HG02973 (cell line): ENCODE measurements at regions not wholly inside any gene's neighbourhood (a gene's known extent, or its start where the extent isn't known, plus 50 kb on each side); places are given as distances from the start of the nearest gene placed in this dataset.
"Not testable (repeated sequence)": the region's sequence is repeated elsewhere in the genome, so short reads cannot be mapped to it uniquely, and the experiment has no call there.

ENCODE experiments used
- ATAC-seq: cut with Tn5 transposase; IDR thresholded peaks from one replicate; pipeline ENCODE4 v1.9.1; 2021; ENCODE audit warnings: moderate library complexity; ENCODE audit not compliant: unreplicated experiment

DNA sequence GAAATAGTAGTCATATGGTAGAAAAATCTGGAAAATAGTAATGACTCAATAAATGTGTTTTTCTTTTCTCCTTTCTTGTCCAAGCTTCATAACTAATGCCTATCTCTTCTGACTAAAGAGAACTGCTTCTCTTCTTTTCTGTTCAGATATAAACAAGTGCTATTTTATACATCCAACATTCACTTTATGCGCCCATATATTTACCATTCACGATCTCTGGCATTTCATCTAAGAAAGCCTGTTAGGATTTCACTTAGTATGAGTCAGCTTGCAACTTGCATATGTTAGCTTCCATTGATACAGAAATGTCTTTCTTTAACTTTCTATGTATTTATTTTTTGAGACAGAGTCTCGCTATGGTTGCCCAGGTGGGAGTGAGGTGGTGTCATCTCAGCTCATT is 224.9 kb downstream of the VAPA start:
- ATAC-seq, result no peak

DNA sequence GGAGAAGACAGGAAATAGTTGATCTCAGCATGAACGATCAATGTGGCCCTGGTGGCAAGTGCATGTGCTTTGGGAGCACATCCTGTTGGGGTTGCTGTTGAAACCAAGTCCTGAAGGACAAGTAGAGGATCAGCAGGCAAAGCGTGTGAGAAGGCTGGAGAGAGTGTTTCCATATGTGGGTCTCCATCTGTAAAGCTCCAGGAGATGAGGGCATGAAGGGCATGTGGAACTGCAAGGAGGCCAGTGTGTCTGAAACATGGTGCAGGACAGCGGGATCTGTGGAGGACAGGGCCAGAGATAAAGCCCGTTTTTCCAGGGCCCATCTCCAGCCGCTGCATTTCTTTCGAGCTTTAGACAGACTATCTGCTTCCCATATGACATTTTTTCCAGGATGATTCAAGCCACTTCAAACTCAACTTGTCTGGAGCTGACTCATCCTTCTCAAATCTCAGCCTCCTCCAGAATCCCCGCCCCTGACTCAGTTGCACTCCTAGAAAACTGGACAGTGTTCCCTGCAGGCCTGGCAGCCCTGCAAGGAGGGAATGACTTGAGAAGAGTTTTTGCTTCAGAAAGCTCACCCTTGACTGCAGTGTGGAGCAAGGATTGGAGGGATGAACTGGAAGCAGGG is 226.1 kb downstream of the VAPA start:
- ATAC-seq, result no peak

DNA sequence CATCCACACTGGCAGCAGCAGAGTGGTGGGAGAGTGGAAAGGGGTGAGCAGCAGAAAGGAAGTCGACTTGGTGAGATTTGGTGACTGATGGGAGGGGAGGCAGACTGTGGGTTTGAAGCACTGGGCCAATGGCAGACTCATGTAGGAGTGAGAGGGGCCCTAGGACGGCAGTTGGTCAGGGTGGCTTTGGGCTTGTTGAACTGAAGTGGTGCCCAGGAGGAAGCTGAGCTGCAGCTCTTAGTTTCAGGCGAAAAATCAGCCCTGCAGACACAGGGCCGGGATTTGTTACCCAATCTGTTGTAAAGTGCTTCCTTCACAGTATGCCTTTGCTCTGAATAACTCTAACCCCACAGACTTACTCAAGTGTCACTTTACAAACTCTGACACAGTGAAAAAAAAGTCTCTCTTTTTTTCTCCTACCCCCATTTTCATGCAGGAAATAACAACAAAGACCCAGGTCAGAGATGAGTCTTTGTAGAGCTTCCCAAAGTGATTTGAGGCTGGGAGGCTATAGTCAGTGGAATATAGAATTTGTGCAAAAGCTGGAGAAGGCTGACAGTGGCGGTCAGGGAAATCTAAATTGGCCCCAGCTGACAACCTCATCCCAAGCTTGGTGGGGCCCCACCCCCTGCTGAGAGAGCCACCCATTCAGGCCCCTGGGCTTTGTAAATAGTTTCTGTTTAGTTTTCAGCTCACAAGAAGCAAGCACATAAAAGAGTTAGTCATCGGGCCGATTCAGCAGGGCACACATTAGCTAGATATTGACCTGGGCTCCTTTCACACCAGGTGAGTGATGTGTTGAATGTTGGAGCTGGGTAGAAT is 226.9 kb downstream of the VAPA start:
- no peak for ATAC-seq

DNA sequence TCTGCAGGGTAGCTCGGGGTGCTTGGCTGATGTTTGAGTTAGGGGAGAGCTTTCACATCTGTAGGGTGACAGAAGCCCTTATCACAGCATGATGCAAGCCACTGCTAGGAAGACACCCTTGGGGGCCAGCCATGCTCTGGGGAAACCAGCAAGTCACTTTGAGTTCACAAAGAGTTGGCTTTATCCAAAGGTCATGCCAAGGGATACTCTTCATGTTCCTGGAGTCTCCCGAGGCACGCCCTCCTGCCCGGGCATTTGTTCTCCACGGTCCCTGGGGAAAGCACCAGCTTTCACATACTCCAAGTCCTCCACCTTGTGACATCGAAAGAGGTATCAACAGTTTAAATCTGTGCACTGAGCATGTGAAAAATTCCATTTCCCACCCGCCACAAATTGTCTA is 227.7 kb downstream of the VAPA start:
- no peak for ATAC-seq

- ATAC-seq, result no peak
Observed at GRCh38 chr18:10142056-10142455, 228.2 kb downstream of the VAPA start.

DNA sequence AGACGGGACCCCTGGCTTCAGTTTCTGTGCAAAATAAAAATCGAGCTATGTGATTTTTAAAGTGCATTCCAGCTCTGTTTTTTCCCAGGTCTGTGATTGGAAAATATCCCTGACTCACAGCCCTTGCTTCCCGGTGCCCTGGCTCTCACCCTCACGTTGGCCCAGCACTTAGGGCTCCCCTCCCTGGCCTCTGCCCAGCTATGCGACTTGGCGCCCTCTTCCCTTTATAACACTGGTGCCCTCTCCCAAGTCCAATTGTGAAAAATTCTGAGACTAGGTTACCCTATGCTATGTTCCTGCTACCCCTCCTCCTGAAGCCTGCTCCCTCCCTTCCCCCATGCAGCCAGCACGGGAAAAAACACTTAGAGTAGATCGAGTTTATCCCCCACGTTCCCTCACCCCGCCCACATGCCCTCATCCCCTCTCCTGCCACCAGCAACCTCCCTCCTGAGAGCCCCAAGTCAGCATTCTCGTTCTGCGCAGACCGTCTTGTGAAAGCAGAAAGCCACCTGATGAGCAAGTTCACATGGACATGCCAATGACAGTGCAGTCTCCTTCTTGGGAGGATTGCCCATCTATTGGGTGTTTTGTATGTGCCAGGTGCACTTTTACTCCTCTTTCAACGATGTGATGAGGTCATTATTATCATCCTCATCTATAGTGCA is 228.8 kb downstream of the VAPA start:
- ATAC-seq, result no peak

GRCh38 chr18:10143596-10143995 is 229.8 kb downstream of the VAPA start:
- ATAC-seq, result no peak

DNA sequence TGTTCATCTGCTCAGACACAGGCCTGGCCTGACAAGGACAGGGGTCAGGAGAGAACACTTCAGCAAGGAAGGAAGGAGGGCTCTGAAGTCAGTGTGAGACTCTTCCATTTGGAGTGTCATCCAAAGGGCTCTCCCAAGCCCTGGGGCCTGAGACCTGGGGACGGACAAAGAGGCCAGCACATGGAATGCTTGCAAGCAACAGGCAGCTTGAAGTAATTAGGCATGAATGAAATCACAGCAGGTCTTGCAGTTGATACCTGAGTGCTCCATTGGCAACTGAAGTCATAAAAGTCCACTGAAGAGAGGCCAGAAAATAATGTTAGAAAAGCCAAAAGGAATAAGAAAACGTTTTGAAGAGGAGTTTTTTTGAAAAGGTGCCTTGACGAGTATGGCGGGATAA is 231.7 kb downstream of the VAPA start:
- no peak for ATAC-seq

DNA sequence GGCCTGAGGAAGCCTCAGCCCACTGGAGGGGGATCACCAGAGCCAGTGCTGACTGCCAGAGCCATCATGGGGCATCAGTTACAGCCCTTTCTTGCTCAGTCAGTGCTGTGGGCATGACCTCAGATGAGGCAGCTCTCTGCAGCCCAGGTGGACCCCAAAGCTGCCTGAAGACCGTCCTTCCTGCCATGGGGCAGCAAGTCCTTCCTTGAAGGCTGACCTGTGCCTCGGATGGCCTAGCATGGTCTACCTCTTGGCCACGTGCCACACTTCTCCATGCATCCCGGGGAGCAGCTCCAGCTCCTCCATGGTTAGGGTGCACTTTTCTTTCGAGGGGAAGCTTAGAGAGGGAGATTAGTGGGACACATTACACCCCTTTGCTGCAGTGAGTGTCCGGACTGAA is 233.4 kb downstream of the VAPA start:
- no peak for ATAC-seq

GRCh38 chr18:10147752-10148151 is 233.9 kb downstream of the VAPA start:
- ATAC-seq, result no peak

- no peak for ATAC-seq
Observed at GRCh38 chr18:10148189-10148929, 234.5 kb downstream of the VAPA start.

GRCh38 chr18:10149768-10150556 is 236.1 kb downstream of the VAPA start:
- ATAC-seq, result no peak

DNA sequence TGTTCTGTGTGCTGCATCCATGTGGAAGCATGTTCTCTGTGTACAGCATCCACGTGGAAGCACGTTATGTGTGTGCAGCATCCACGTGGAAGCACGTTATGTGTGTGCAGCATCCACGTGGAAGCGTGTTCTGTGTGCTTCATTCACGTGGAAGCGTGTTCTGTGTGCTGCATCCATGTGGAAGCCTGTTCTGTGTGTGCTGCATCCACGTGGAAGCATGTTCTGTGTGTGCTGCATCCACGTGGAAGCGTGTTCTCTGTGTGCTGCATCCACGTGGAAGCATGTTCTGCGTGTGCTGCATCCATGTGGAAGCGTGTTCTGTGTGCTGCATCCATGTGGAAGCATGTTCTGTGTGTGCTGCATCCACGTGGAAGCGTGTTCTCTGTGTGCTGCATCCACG is 236.8 kb downstream of the VAPA start:
- not testable (repeated sequence) for ATAC-seq

GRCh38 chr18:10152475-10152874 is 238.7 kb downstream of the VAPA start:
- no peak for ATAC-seq

- no peak for ATAC-seq
Observed at GRCh38 chr18:10153924-10154752, 240.3 kb downstream of the VAPA start.

DNA sequence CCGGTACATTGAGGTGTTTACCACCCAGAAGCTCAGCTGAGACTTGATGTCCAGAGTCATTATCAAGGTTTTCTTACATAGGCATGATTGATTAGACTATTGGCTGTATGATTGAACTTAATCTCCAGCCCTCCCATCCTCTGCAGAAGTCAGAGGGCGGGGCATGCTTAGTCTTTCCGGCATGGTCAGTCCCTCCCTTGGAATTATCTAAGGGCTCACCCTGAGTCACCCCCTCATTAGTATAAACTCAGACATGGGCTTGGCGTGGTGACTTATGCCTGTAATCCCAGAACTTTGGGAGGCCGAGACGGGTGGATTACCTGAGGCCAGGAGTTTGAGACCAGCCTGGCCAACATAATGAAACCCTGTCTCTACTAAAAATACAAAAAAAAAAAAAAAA is 243.9 kb downstream of the VAPA start:
- ATAC-seq, result no peak

DNA sequence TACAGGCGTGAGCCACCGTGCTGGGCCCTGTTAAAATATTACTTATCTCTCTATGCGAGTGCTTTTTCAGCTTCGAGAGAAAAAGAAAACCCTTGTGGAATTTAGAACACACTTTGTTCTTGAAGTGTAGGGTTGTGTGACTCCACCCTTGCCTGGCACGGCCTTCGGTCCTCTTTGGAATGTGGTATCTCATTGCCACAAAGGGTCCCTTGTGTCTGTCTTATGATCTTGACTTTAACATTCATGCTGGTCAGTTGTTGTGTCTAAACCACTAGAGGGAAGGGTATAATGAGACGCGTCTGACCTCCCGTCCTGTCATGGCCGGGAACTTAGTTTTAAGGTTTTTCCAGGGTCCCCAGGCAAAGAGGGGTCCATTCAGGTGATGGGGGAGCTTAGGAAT is 246.4 kb downstream of the VAPA start:
- ATAC-seq, result no peak

DNA sequence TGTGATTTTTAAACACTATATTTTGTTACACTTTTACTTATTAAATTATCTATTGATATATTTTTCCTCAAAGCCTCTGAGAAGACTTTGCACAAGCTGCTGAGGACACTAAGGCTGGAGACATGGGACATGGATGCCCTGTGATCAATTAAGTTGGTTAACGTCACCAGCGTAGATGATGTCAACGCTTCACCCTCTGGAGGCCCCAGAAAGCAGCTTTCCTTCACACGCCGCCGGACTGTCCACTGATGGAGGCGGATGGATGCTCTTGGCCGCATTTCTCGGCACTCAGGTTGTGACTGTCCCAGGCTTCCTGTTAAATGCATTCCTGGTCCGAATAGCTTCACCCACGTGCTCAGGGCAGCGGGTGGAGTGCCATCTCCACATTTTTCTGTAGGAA is 247.5 kb downstream of the VAPA start:
- no peak for ATAC-seq

DNA sequence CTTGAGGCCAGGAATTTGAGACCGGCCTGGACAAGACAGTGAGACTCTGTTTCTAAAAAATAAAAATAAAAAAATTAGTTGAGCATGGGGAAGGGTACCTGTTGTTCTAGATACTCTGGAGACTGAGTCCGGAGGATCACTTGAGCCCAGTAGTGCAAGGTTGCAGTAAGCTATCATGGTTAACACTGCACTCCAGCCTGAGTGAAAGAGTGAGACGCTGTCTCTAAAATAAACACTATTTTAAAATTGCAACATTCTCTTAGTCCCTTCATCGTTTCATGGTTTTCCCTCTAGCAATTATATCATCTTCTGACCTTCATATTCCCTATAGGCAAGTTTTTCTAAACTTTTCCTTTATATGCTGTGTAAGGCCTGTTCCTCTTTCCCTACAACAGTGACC is 248.5 kb downstream of the VAPA start:
- ATAC-seq, result no peak
